Hepatocyte (in vitro differentiated cells): ENCODE measurements at regions not wholly inside any gene's neighbourhood (a gene's known extent, or its start where the extent isn't known, plus 50 kb on each side); places are given as distances from the start of the nearest gene placed in this dataset.

ENCODE experiments used
- EZH2phosphoT487 ChIP-seq: fragments of 200-600 bp; sonication (generic); IDR thresholded peaks from one replicate; pipeline ENCODE4 v1.6.1; 2018; ENCODE audit warnings: antibody characterized with exemption, mild to moderate bottlenecking, low read depth, moderate library complexity; ENCODE audit not compliant: unreplicated experiment, severe bottlenecking
- TF ChIP-seq, protein P1 (sequence below): fragments of 200-600 bp; sonication (generic); IDR thresholded peaks from 2 replicates; pipeline ENCODE4 v1.5.1; 2016; ENCODE audit warnings: antibody characterized with exemption, mild to moderate bottlenecking; ENCODE audit not compliant: poor library complexity

DNA sequence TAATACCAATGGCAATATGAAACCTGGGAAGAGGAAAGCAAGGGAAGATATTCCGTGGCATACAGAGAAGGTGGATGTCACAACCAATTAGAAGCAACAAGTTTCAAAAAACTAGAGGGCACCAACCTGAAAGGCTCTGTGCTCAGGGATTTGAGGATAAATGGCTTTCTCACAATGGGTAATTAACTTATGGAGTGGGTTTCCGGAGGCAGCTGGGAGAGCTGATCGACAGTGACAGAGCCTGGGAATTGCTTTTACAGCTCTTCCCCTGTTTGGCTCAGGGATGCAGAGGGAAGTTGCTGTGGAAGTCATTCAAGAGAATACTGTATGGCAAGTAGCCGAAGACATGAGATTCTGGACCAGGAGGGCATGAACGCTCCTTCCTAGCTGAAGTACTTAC lies 237.0 kb downstream of the KIF4B start:
- TF ChIP-seq, protein P1, sequence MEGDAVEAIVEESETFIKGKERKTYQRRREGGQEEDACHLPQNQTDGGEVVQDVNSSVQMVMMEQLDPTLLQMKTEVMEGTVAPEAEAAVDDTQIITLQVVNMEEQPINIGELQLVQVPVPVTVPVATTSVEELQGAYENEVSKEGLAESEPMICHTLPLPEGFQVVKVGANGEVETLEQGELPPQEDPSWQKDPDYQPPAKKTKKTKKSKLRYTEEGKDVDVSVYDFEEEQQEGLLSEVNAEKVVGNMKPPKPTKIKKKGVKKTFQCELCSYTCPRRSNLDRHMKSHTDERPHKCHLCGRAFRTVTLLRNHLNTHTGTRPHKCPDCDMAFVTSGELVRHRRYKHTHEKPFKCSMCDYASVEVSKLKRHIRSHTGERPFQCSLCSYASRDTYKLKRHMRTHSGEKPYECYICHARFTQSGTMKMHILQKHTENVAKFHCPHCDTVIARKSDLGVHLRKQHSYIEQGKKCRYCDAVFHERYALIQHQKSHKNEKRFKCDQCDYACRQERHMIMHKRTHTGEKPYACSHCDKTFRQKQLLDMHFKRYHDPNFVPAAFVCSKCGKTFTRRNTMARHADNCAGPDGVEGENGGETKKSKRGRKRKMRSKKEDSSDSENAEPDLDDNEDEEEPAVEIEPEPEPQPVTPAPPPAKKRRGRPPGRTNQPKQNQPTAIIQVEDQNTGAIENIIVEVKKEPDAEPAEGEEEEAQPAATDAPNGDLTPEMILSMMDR = no peak
- TF ChIP-seq EZH2phosphoT487 = no peak
